Choroid plexus epithelial cell (primary cell): ENCODE measurements at regions not wholly inside any gene's neighbourhood (a gene's known extent, or its start where the extent isn't known, plus 50 kb on each side); places are given as distances from the start of the nearest gene placed in this dataset.

ENCODE experiments used
- DNase-seq: peaks from one replicate; pipeline ENCODE4 v3.0.0-alpha.2; 2010; ENCODE audit warnings: low read depth
- H3K4me3 ChIP-seq: 2 replicates; pipeline ENCODE4 v1.5.1; 2011; ENCODE audit warnings: low read depth, mild to moderate bottlenecking, control low read depth, low read length, moderate library complexity
- CTCF ChIP-seq: conservative IDR thresholded peaks from 2 replicates; pipeline ENCODE4 v1.5.1; 2011; ENCODE audit warnings: low read depth, mild to moderate bottlenecking, control low read depth, inconsistent platforms, low read length, moderate library complexity

GRCh38 chr22:23375031-23375827, 194.9 kb downstream of the BCR start:
- no peak for DNase-seq
- H3K4me3 ChIP-seq, result no peak overlapping the region
- TF ChIP-seq CTCF, result no peak

GRCh38 chr22:23373601-23374000, 193.3 kb downstream of the BCR start:
- no peak overlapping the region for H3K4me3 ChIP-seq
- TF ChIP-seq CTCF, result no peak
- DNase-seq, result no peak

GRCh38 chr22:23370251-23370650, 189.9 kb downstream of the BCR start:
- DNase-seq, result no peak
- H3K4me3 ChIP-seq, result no peak overlapping the region
- no peak for TF ChIP-seq CTCF

GRCh38 chr22:23369054-23369685, 188.9 kb downstream of the BCR start:
- no peak for TF ChIP-seq CTCF
- DNase-seq, result no peak
- H3K4me3 ChIP-seq, result no peak overlapping the region
